Thyroid gland (tissue), 4 donors: ENCODE measurements at regions not wholly inside any gene's neighbourhood (a gene's known extent, or its start where the extent isn't known, plus 50 kb on each side); places are given as distances from the start of the nearest gene placed in this dataset.

Source experiments
- CTCF ChIP-seq, 6 experiments: fragments of 200-600 bp in 3 of 6; fragments of 450-650 bp in 3 of 6; sonication (generic) in 3 of 6; IDR thresholded peaks; one replicate each; pipeline ENCODE4 v1.5.1; 2016 to 2019; ENCODE audit warnings: antibody characterized with exemption in 6 of 6, mild to moderate bottlenecking in 2 of 6, inconsistent platforms in 1 of 6, moderate library complexity in 1 of 6
- POLR2A ChIP-seq, 2 donors: fragments of 450-650 bp; IDR thresholded peaks; one replicate each; pipeline ENCODE4 v1.6.1; 2017; ENCODE audit warnings: antibody characterized with exemption in 2 of 2, mild to moderate bottlenecking in 2 of 2, moderate library complexity in 1 of 2

- no peak for TF ChIP-seq CTCF (IDR thresholded peaks at IDR 0.05)
- no peak for TF ChIP-seq POLR2A (IDR thresholded peaks at IDR 0.05)
Measured at GRCh38 chr16:77069929-77070328, 121.1 kb upstream of the MON1B start.
